Smooth muscle cell (in vitro differentiated cells): ENCODE measurements at regions not wholly inside any gene's neighbourhood (a gene's known extent, or its start where the extent isn't known, plus 50 kb on each side); places are given as distances from the start of the nearest gene placed in this dataset.

Experiments
- DNase-seq: peaks from one replicate; lab custom pipeline; 2025; ENCODE audit not compliant: unreplicated experiment; lab: John Stamatoyannopoulos, UW
- H2AFZ ChIP-seq: fragments of 200-600 bp; sonication (generic); 2 replicates; pipeline ENCODE4 v1.6.0; 2016; ENCODE audit warnings: antibody characterized with exemption, low read depth, mild to moderate bottlenecking
- H3F3A ChIP-seq: fragments of 200-600 bp; sonication (generic); 2 replicates; pipeline ENCODE4 v1.6.0; 2017; ENCODE audit warnings: antibody characterized with exemption, low read depth
- H3K27ac ChIP-seq: fragments of 200-600 bp; sonication (generic); 2 replicates; pipeline ENCODE4 v1.5.1; 2016; ENCODE audit warnings: low read depth, mild to moderate bottlenecking
- H3K27me3 ChIP-seq: fragments of 200-600 bp; sonication (generic); 2 replicates; pipeline ENCODE4 v1.6.1; 2016; ENCODE audit warnings: low read depth, mild to moderate bottlenecking
- H3K36me3 ChIP-seq: fragments of 200-600 bp; sonication (generic); 2 replicates; pipeline ENCODE4 v1.5.1; 2016; ENCODE audit warnings: low read depth
- H3K4me1 ChIP-seq: fragments of 200-600 bp; sonication (generic); 2 replicates; pipeline ENCODE4 v1.5.1; 2016; ENCODE audit warnings: low read depth
- H3K4me2 ChIP-seq: fragments of 200-600 bp; sonication (generic); 2 replicates; pipeline ENCODE4 v1.6.0; 2016; ENCODE audit warnings: mild to moderate bottlenecking
- H3K4me3 ChIP-seq: fragments of 200-600 bp; sonication (generic); 2 replicates; pipeline ENCODE4 v1.5.1; 2016; ENCODE audit warnings: mild to moderate bottlenecking
- H3K79me2 ChIP-seq: fragments of 200-600 bp; sonication (generic); 2 replicates; pipeline ENCODE4 v1.6.0; 2016; ENCODE audit warnings: low read depth, mild to moderate bottlenecking
- H3K9ac ChIP-seq: fragments of 200-600 bp; sonication (generic); 2 replicates; pipeline ENCODE4 v1.6.0; 2016; ENCODE audit warnings: low read depth
- H3K9me3 ChIP-seq: fragments of 200-600 bp; sonication (generic); replicated peaks from 2 replicates; pipeline ENCODE4 v1.5.1; 2016; ENCODE audit warnings: low read depth
- H4K20me1 ChIP-seq: fragments of 200-600 bp; sonication (generic); 2 replicates; pipeline ENCODE4 v1.6.0; 2016; ENCODE audit warnings: low read depth
- CTCF ChIP-seq: fragments of 200-600 bp; sonication (generic); IDR thresholded peaks from 2 replicates; pipeline ENCODE4 v1.5.1; 2017; ENCODE audit warnings: borderline replicate concordance, mild to moderate bottlenecking, antibody characterized with exemption; ENCODE audit not compliant: insufficient read depth, poor library complexity, severe bottlenecking
- WGBS: methylation state at CpG from one replicate; pipeline ENCODE4 v1.1.7; 2016; ENCODE audit warnings: low lambda C conversion rate; 5-methylcytosine and 5-hydroxymethylcytosine counted together

DNA sequence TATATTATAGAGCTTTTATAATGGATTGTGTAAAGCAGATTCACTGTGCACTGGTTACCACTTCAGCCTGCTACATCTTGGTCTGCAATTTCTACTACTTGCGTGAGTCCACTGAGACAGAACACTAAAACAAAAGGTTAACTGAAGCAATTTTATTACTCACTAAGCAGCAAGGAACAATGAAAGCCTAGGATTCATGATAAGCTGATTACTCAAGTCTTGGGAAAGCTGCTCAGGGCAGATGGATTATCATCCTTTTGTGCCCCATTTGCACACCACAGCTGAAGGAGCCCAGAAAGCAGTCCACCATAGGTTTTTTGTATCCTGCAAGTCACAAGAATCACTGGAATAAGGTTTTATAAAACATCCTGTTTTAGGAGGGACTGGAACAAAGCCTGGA lies 1215.2 kb upstream of the TMEFF2 start:
- H3K9me3 ChIP-seq, result no peaks in the 10 kb centered on the region
- no peak overlapping the region for H3K27ac ChIP-seq
- no peak overlapping the region for H3K9ac ChIP-seq
- no peak for DNase-seq
- no peak overlapping the region for H3K4me2 ChIP-seq
- H2AFZ ChIP-seq, result no peak overlapping the region
- H3K36me3 ChIP-seq, result no peaks in the 10 kb centered on the region
- WGBS, result 86% methylated on average over 1 of the region's 1 CpG
- H4K20me1 ChIP-seq, result no peaks in the 10 kb centered on the region
- no peaks in the 10 kb centered on the region for H3F3A ChIP-seq
- no peaks in the 10 kb centered on the region for H3K4me1 ChIP-seq
- H3K27me3 ChIP-seq, result no peaks in the 10 kb centered on the region
- TF ChIP-seq CTCF, result no peak
- no peak overlapping the region for H3K4me3 ChIP-seq
- H3K79me2 ChIP-seq, result no peaks in the 10 kb centered on the region

DNA sequence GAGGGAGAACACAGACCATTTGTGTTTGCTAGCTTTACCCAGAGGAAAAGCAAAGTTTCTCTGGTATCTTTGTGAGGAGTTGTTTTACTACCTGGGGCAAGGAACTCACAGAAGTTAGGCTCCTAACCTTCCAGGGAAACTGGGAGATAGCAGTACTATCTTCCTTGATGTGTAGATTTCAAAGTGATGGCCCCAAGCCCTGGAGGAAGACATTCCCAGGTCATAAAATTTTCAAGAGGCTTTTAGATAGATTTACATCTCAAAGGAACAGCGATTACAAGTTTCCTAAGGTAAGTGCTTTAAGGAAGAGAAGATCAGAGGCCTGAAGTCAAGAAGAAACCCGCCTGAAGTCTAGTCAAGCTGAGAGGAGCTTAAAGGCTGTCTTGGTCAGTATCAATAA lies 1187.8 kb upstream of the TMEFF2 start:
- Histone ChIP-seq H3K4me3 (no peak overlapping the region), H3K9me3 (no peaks in the 10 kb centered on the region), H3K9ac (no peak overlapping the region), H3K79me2 (no peaks in the 10 kb centered on the region), H3K27ac (no peak overlapping the region), H3K4me2 (no peak overlapping the region), H3K27me3 (no peaks in the 10 kb centered on the region), H2AFZ (peak overlapping the region; percentile 8), H3K4me1 (no peaks in the 10 kb centered on the region), H4K20me1 (no peaks in the 10 kb centered on the region), H3K36me3 (no peaks in the 10 kb centered on the region), H3F3A (no peaks in the 10 kb centered on the region)
- no peak for TF ChIP-seq CTCF
- 16% methylated on average over 2 of the region's 2 CpGs for WGBS
- DNase-seq, result no peak

- no peak overlapping the region for H3K27ac ChIP-seq
Observed at GRCh38 chr2:193377789-193378188, 1183.1 kb upstream of the TMEFF2 start.

DNA sequence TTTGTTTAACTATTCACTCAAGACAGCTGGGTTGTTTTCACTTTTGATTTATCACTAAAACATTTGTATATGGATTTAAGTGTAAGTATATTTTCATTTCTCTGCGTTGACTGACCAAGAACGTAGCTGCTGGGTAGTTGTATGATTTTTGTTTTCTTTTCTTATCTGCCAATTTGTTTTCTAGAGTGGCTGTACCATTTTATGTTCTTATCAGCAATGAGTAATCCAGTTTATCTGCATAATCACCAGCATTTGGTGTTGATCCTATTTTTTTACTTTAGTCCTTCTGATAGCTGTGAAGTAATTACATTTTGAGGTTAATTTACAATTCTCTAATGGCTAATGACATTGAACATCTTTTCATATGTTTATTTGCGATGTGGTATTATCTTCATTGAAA lies 1178.4 kb upstream of the TMEFF2 start:
- DNase-seq, result no peak
- Histone ChIP-seq H3K4me1 (no peaks in the 10 kb centered on the region), H3K36me3 (no peaks in the 10 kb centered on the region), H3F3A (no peaks in the 10 kb centered on the region), H3K9me3 (no peaks in the 10 kb centered on the region), H3K27ac (no peak overlapping the region), H2AFZ (no peak overlapping the region), H3K4me2 (no peak overlapping the region), H4K20me1 (no peaks in the 10 kb centered on the region), H3K4me3 (no peak overlapping the region), H3K9ac (no peak overlapping the region), H3K27me3 (no peaks in the 10 kb centered on the region), H3K79me2 (no peaks in the 10 kb centered on the region)
- 72% methylated on average over 3 of the region's 3 CpGs for WGBS
- no peak for TF ChIP-seq CTCF

More at GRCh38 chr2:193377789-193378188, 1183.1 kb upstream of the TMEFF2 start:
- H3F3A ChIP-seq, result no peaks in the 10 kb centered on the region
- no peaks in the 10 kb centered on the region for H3K79me2 ChIP-seq
- H3K36me3 ChIP-seq, result no peaks in the 10 kb centered on the region
- H3K27me3 ChIP-seq, result no peaks in the 10 kb centered on the region
- no peaks in the 10 kb centered on the region for H4K20me1 ChIP-seq
- H3K9ac ChIP-seq, result no peak overlapping the region
- no peak for DNase-seq
- H3K4me2 ChIP-seq, result no peak overlapping the region
- no peak overlapping the region for H2AFZ ChIP-seq
- H3K9me3 ChIP-seq, result no peaks in the 10 kb centered on the region
- no peak for TF ChIP-seq CTCF
- no peaks in the 10 kb centered on the region for H3K4me1 ChIP-seq
- no peak overlapping the region for H3K4me3 ChIP-seq
